Smooth muscle cell (in vitro differentiated cells): ENCODE measurements at regions not wholly inside any gene's neighbourhood (a gene's known extent, or its start where the extent isn't known, plus 50 kb on each side); places are given as distances from the start of the nearest gene placed in this dataset.

Source experiments
- DNase-seq: peaks from one replicate; lab custom pipeline; 2025; ENCODE audit not compliant: unreplicated experiment; lab: John Stamatoyannopoulos, UW
- H2AFZ ChIP-seq: fragments of 200-600 bp; sonication (generic); 2 replicates; pipeline ENCODE4 v1.6.0; 2016; ENCODE audit warnings: antibody characterized with exemption, low read depth, mild to moderate bottlenecking
- H3F3A ChIP-seq: fragments of 200-600 bp; sonication (generic); 2 replicates; pipeline ENCODE4 v1.6.0; 2017; ENCODE audit warnings: antibody characterized with exemption, low read depth
- H3K27ac ChIP-seq: fragments of 200-600 bp; sonication (generic); 2 replicates; pipeline ENCODE4 v1.5.1; 2016; ENCODE audit warnings: low read depth, mild to moderate bottlenecking
- H3K27me3 ChIP-seq: fragments of 200-600 bp; sonication (generic); 2 replicates; pipeline ENCODE4 v1.6.1; 2016; ENCODE audit warnings: low read depth, mild to moderate bottlenecking
- H3K36me3 ChIP-seq: fragments of 200-600 bp; sonication (generic); 2 replicates; pipeline ENCODE4 v1.5.1; 2016; ENCODE audit warnings: low read depth
- H3K4me1 ChIP-seq: fragments of 200-600 bp; sonication (generic); 2 replicates; pipeline ENCODE4 v1.5.1; 2016; ENCODE audit warnings: low read depth
- H3K4me2 ChIP-seq: fragments of 200-600 bp; sonication (generic); 2 replicates; pipeline ENCODE4 v1.6.0; 2016; ENCODE audit warnings: mild to moderate bottlenecking
- H3K4me3 ChIP-seq: fragments of 200-600 bp; sonication (generic); 2 replicates; pipeline ENCODE4 v1.5.1; 2016; ENCODE audit warnings: mild to moderate bottlenecking
- H3K79me2 ChIP-seq: fragments of 200-600 bp; sonication (generic); 2 replicates; pipeline ENCODE4 v1.6.0; 2016; ENCODE audit warnings: low read depth, mild to moderate bottlenecking
- H3K9ac ChIP-seq: fragments of 200-600 bp; sonication (generic); 2 replicates; pipeline ENCODE4 v1.6.0; 2016; ENCODE audit warnings: low read depth
- H3K9me3 ChIP-seq: fragments of 200-600 bp; sonication (generic); replicated peaks from 2 replicates; pipeline ENCODE4 v1.5.1; 2016; ENCODE audit warnings: low read depth
- H4K20me1 ChIP-seq: fragments of 200-600 bp; sonication (generic); 2 replicates; pipeline ENCODE4 v1.6.0; 2016; ENCODE audit warnings: low read depth
- CTCF ChIP-seq: fragments of 200-600 bp; sonication (generic); IDR thresholded peaks from 2 replicates; pipeline ENCODE4 v1.5.1; 2017; ENCODE audit warnings: borderline replicate concordance, mild to moderate bottlenecking, antibody characterized with exemption; ENCODE audit not compliant: insufficient read depth, poor library complexity, severe bottlenecking
- WGBS: methylation state at CpG from one replicate; pipeline ENCODE4 v1.1.7; 2016; ENCODE audit warnings: low lambda C conversion rate; 5-methylcytosine and 5-hydroxymethylcytosine counted together

GRCh38 chr3:27960133-27960532 lies 238.0 kb upstream of the EOMES start:
- no peak for TF ChIP-seq CTCF
- no peak for DNase-seq
- 0% methylated on average over 2 of the region's 2 CpGs for whole genome bisulfite sequencing

DNA sequence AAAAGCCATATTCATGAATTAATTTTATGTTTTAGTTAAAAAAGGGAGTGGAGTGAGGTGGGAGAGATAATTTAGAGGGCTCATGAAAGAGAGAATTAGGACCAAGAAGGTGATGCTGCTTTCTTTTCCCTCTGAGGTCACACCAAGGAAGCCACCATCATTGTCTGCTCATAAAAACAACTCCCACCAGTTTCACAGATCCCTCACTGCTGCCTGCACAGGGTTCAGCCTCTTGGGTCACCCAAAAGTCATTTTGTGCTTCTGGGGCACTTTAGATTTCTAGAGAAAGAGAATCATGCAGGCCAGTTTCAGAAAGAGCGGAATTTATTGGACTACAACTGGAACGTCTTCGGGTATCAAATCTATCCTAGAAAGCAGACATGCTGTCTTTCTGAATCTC lies 241.4 kb upstream of the EOMES start:
- Histone ChIP-seq H3K4me2 (no peak overlapping the region), H4K20me1 (no peaks in the 10 kb centered on the region), H3K9me3 (no peaks in the 10 kb centered on the region), H3F3A (peaks cover 15% of the 10 kb centered on the region), H2AFZ (no peak overlapping the region), H3K79me2 (no peaks in the 10 kb centered on the region), H3K36me3 (no peaks in the 10 kb centered on the region), H3K27ac (no peak overlapping the region), H3K27me3 (no peaks in the 10 kb centered on the region), H3K4me1 (no peaks in the 10 kb centered on the region), H3K9ac (no peak overlapping the region), H3K4me3 (no peak overlapping the region)
- DNase-seq, result no peak
- 54% methylated on average over 3 of the region's 3 CpGs for WGBS
- no peak for TF ChIP-seq CTCF

More at GRCh38 chr3:27960133-27960532, 238.0 kb upstream of the EOMES start:
- Histone ChIP-seq H3K4me1 (no peaks in the 10 kb centered on the region), H3K36me3 (no peaks in the 10 kb centered on the region), H3K4me2 (peak overlapping the region; percentile 72), H3K79me2 (no peaks in the 10 kb centered on the region), H2AFZ (peak overlapping the region; percentile 21), H3K9me3 (no peaks in the 10 kb centered on the region), H3K27ac (peak overlapping the region; percentile 86), H3K4me3 (no peak overlapping the region), H3F3A (peaks cover 15% of the 10 kb centered on the region), H3K9ac (peak overlapping the region; percentile 25), H3K27me3 (no peaks in the 10 kb centered on the region), H4K20me1 (no peaks in the 10 kb centered on the region)

GRCh38 chr3:27971600-27971999 lies 249.5 kb upstream of the EOMES start:
- H2AFZ ChIP-seq, result no peak overlapping the region
- no peaks in the 10 kb centered on the region for H4K20me1 ChIP-seq
- H3F3A ChIP-seq, result no peaks in the 10 kb centered on the region
- H3K4me1 ChIP-seq, result no peaks in the 10 kb centered on the region
- no peaks in the 10 kb centered on the region for H3K9me3 ChIP-seq
- no peak for TF ChIP-seq CTCF
- no peaks in the 10 kb centered on the region for H3K79me2 ChIP-seq
- H3K9ac ChIP-seq, result no peak overlapping the region
- no peak overlapping the region for H3K27ac ChIP-seq
- no peak overlapping the region for H3K4me2 ChIP-seq
- H3K4me3 ChIP-seq, result no peak overlapping the region
- no peaks in the 10 kb centered on the region for H3K36me3 ChIP-seq
- H3K27me3 ChIP-seq, result no peaks in the 10 kb centered on the region
- DNase-seq, result no peak
- WGBS, result 64% methylated on average over 5 of the region's 5 CpGs

DNA sequence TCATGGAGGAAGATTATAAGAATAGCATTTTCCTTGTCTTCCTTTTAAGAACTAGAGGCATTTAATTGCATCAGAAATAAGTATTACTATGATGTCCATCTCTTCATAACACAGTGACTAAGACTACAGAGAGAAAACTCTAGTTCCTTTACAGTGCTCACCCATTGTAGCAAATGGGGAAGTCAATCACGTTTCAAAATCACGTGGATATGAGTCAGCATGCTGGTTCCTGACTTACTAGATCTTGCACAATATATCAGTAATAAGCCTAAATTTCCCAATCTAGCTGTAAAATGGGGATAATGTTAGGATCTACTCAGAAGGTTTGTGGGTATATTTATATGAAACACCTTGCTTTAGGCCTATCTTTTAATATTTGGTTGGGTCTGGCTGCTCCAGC lies 254.8 kb upstream of the EOMES start:
- no peaks in the 10 kb centered on the region for H4K20me1 ChIP-seq

More for the DNA sequence above, 254.8 kb upstream of the EOMES start:
- no peak for TF ChIP-seq CTCF
- H3K9me3 ChIP-seq, result no peaks in the 10 kb centered on the region
- WGBS, result 75% methylated on average over 2 of the region's 2 CpGs
- no peak overlapping the region for H3K4me2 ChIP-seq
- H3K27me3 ChIP-seq, result no peaks in the 10 kb centered on the region
- no peak overlapping the region for H3K9ac ChIP-seq
- no peaks in the 10 kb centered on the region for H3K36me3 ChIP-seq
- no peaks in the 10 kb centered on the region for H3F3A ChIP-seq
- H2AFZ ChIP-seq, result no peak overlapping the region
- no peaks in the 10 kb centered on the region for H3K79me2 ChIP-seq
- H3K4me1 ChIP-seq, result no peaks in the 10 kb centered on the region
- no peak overlapping the region for H3K4me3 ChIP-seq
- no peak for DNase-seq
- no peak overlapping the region for H3K27ac ChIP-seq
